Endodermal cell (in vitro differentiated cells): ENCODE measurements at regions not wholly inside any gene's neighbourhood (a gene's known extent, or its start where the extent isn't known, plus 50 kb on each side); places are given as distances from the start of the nearest gene placed in this dataset.

Experiments
- DNase-seq: peaks from one replicate; pipeline ENCODE4 v3.0.0-alpha.2; 2017
- H3K27ac ChIP-seq: 2 replicates; pipeline ENCODE4 v1.5.1; 2013; ENCODE audit warnings: mild to moderate bottlenecking, low read depth, low read length, moderate library complexity
- H3K27me3 ChIP-seq: 2 replicates; pipeline ENCODE4 v1.6.1; 2013; ENCODE audit warnings: mild to moderate bottlenecking, low read length, moderate library complexity; ENCODE audit not compliant: insufficient read depth, control insufficient read depth, poor library complexity, severe bottlenecking
- H3K36me3 ChIP-seq: 2 replicates; pipeline ENCODE4 v1.7.0; 2013; ENCODE audit warnings: mild to moderate bottlenecking, low read length, moderate library complexity; ENCODE audit not compliant: control insufficient read depth, insufficient read depth
- H3K4me1 ChIP-seq: one replicate; pipeline ENCODE4 v1.7.0; 2013; ENCODE audit warnings: low read length; ENCODE audit not compliant: control insufficient read depth, insufficient read depth
- H3K4me3 ChIP-seq: 2 replicates; pipeline ENCODE4 v1.5.1; 2013; ENCODE audit warnings: mild to moderate bottlenecking, low read length, moderate library complexity
- H3K9ac ChIP-seq: 2 replicates; pipeline ENCODE4 v1.6.1; 2013; ENCODE audit warnings: mild to moderate bottlenecking, low read length, moderate library complexity; ENCODE audit not compliant: poor library complexity, severe bottlenecking; ENCODE audit errors: extremely low read depth
- H3K9me3 ChIP-seq: 2 replicates; pipeline ENCODE4 v1.6.1; 2013; ENCODE audit warnings: mild to moderate bottlenecking, low read length, moderate library complexity; ENCODE audit not compliant: control insufficient read depth
- H3K27ac Mint-ChIP-seq: 2 replicates; pipeline ENCODE4 v1.8.0; 2020; ENCODE audit warnings: mixed read lengths
- H3K27me3 Mint-ChIP-seq: 2 replicates; pipeline ENCODE4 v1.8.0; 2021; ENCODE audit warnings: mild to moderate bottlenecking, mixed read lengths; ENCODE audit not compliant: insufficient read depth
- H3K36me3 Mint-ChIP-seq: 2 replicates; pipeline ENCODE4 v1.8.0; 2020; ENCODE audit warnings: low read depth, mixed read lengths
- H3K4me1 Mint-ChIP-seq: 2 replicates; pipeline ENCODE4 v1.8.0; 2020; ENCODE audit warnings: mixed read lengths
- H3K4me3 Mint-ChIP-seq: 2 replicates; pipeline ENCODE4 v1.8.0; 2020; ENCODE audit warnings: mild to moderate bottlenecking, moderate library complexity, mixed read lengths
- H3K9me3 Mint-ChIP-seq: 2 replicates; pipeline ENCODE4 v1.8.0; 2020; ENCODE audit warnings: mild to moderate bottlenecking, mixed read lengths
- WGBS, 2 experiments: methylation state at CpG; one replicate each; pipeline versions ENCODE4 v1.1.5 to v1.1.7; 2013; ENCODE audit warnings: missing lambda C conversion rate in 2 of 2, mixed read lengths in 1 of 2; ENCODE audit not compliant: insufficient coverage in 1 of 2, insufficient read length in 1 of 2; 5-methylcytosine and 5-hydroxymethylcytosine counted together
- TF ChIP-seq, protein P1 (sequence below): fragments of 200-600 bp; sonication (generic); conservative IDR thresholded peaks from 2 replicates; pipeline ENCODE4 v1.5.0; 2021; ENCODE audit warnings: antibody characterized with exemption, mild to moderate bottlenecking

DNA sequence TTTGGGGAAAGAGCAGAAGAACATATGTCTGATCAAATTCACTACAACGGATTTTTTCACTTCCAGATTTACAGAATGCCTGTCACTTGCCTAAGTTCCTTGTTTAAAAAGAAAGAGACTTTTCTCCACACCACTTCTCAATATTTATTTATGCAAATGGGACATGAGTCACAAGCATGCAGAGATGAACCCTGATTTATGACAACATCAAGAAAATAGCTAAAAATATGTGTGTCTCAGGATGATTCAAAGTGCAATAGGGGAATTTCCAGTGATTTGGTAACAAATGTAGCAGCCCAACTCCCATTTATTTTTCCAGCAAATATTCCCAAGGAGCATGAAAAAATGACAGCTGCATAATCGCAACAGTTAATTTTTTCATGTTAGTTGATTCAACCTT is 180.4 kb upstream of the FAT1 start:
- H3K27ac ChIP-seq = no peak overlapping the region

DNA sequence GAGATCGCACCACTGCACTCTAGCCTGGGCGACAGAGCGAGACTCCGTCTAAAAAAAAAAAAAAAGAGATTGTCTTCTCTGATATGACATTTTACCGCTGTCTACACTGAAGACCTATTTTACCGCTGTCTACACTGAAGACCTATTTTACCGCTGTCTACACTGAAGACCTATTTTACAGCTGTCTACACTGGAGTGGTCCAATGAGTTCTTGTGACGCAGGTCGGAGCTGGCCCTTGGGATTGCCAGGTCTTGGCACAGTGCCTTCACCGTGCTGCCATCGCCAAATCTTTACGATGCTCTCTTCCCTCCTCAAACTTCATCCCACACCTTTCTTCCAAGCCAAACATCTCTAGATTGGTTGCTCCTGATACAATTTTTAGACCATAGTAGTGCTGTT is 183.1 kb upstream of the FAT1 start:
- TF ChIP-seq, protein P1, sequence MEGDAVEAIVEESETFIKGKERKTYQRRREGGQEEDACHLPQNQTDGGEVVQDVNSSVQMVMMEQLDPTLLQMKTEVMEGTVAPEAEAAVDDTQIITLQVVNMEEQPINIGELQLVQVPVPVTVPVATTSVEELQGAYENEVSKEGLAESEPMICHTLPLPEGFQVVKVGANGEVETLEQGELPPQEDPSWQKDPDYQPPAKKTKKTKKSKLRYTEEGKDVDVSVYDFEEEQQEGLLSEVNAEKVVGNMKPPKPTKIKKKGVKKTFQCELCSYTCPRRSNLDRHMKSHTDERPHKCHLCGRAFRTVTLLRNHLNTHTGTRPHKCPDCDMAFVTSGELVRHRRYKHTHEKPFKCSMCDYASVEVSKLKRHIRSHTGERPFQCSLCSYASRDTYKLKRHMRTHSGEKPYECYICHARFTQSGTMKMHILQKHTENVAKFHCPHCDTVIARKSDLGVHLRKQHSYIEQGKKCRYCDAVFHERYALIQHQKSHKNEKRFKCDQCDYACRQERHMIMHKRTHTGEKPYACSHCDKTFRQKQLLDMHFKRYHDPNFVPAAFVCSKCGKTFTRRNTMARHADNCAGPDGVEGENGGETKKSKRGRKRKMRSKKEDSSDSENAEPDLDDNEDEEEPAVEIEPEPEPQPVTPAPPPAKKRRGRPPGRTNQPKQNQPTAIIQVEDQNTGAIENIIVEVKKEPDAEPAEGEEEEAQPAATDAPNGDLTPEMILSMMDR = no peak
- Histone ChIP-seq H3K4me1 (no peaks in the 10 kb centered on the region), H3K4me3 (no peak overlapping the region), H3K9ac (no peak overlapping the region), H3K36me3 (no peaks in the 10 kb centered on the region), H3K27ac (no peak overlapping the region), H3K27me3 (no peaks in the 10 kb centered on the region), H3K9me3 (no peaks in the 10 kb centered on the region)
- DNase-seq = no peak
- Mint-ChIP-seq H3K4me3 (no peak overlapping the region), H3K27me3 (no peaks in the 10 kb centered on the region), H3K9me3 (no peaks in the 10 kb centered on the region), H3K36me3 (no peaks in the 10 kb centered on the region), H3K4me1 (no peaks in the 10 kb centered on the region), H3K27ac (no peak overlapping the region)
- 85% methylated on average over 11 of the region's 12 CpGs; no CpG with 5 or more reads in 1 of the 2 experiments for WGBS, 2 experiments

More for the DNA sequence above, 180.4 kb upstream of the FAT1 start:
- no peak overlapping the region for H3K4me3 Mint-ChIP-seq
- no peak overlapping the region for H3K9ac ChIP-seq
- H3K4me3 ChIP-seq = no peak overlapping the region
- no peaks in the 10 kb centered on the region for H3K4me1 Mint-ChIP-seq
- H3K27me3 Mint-ChIP-seq = no peaks in the 10 kb centered on the region
- no peak for DNase-seq
- H3K4me1 ChIP-seq = no peaks in the 10 kb centered on the region
- no peaks in the 10 kb centered on the region for H3K27me3 ChIP-seq
- TF ChIP-seq, protein P1 = no peak
- no peaks in the 10 kb centered on the region for H3K36me3 ChIP-seq
- no peaks in the 10 kb centered on the region for H3K36me3 Mint-ChIP-seq
- no peaks in the 10 kb centered on the region for H3K9me3 ChIP-seq
- H3K9me3 Mint-ChIP-seq = no peaks in the 10 kb centered on the region
- 68 to 100% methylated on average over 1 to 2 of the region's 2 CpGs for WGBS, 2 experiments
- H3K27ac Mint-ChIP-seq = no peak overlapping the region

DNA sequence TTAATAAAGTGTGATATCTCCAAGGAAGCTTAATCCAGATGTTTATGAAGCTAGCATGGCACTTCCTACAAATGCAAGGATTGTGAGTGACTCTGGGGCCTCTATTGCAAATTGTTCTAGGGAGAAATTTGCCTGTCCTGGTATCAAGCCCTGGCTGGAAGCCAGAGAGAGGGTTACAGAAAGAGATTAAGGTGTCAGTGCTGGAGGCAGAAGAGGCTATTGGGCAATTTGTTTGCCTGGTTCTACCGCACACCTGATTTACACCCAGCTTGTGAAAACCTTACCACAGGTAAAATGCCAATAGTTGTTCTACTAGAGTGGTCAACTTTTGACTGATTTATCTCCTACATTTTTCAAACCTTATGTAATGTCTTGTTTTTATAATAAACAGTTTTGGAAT is 186.7 kb upstream of the FAT1 start:
- TF ChIP-seq, protein P1 = no peak
- no peak overlapping the region for H3K27ac ChIP-seq
- no peaks in the 10 kb centered on the region for H3K27me3 ChIP-seq
- H3K9me3 ChIP-seq = no peaks in the 10 kb centered on the region
- no peak overlapping the region for H3K9ac ChIP-seq
- H3K27ac Mint-ChIP-seq = no peak overlapping the region
- H3K4me1 Mint-ChIP-seq = no peaks in the 10 kb centered on the region
- H3K27me3 Mint-ChIP-seq = no peaks in the 10 kb centered on the region
- H3K4me3 ChIP-seq = no peak overlapping the region
- DNase-seq = no peak
- 81% methylated on average over 1 of the region's 1 CpG; no CpG with 5 or more reads in 1 of the 2 experiments for WGBS, 2 experiments
- no peaks in the 10 kb centered on the region for H3K4me1 ChIP-seq
- no peak overlapping the region for H3K4me3 Mint-ChIP-seq
- H3K9me3 Mint-ChIP-seq = no peaks in the 10 kb centered on the region
- no peaks in the 10 kb centered on the region for H3K36me3 ChIP-seq
- H3K36me3 Mint-ChIP-seq = no peaks in the 10 kb centered on the region
